GM18873 (cell line): ENCODE measurements at regions not wholly inside any gene's neighbourhood (a gene's known extent, or its start where the extent isn't known, plus 50 kb on each side); places are given as distances from the start of the nearest gene placed in this dataset.
"Not testable (repeated sequence)": the region's sequence is repeated elsewhere in the genome, so short reads cannot be mapped to it uniquely, and the experiment has no call there.

ENCODE experiments used
- ATAC-seq: cut with Tn5 transposase; IDR thresholded peaks from one replicate; pipeline ENCODE4 v1.9.1; 2021; ENCODE audit warnings: mild to moderate bottlenecking, moderate library complexity, moderate number of reproducible peaks; ENCODE audit not compliant: unreplicated experiment, low FRiP score

DNA sequence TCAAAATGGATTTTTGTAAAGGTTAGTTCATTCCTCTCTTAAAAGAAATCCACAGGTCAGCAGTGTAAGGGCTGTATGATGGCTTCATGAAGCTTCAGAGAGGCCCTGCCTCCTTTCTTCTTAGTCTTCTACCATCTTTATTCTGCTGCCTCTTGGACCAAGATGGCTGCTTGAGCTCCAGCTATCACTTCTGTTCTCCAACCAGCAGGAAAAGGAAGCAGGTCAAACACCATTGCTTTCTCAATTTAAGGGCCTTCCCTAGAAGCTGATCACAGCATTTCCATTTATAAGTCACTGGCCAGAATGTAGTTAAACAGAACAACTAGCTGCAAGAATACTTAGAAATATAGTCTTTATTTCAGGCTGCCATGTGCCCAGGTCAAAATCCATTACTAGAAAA lies 336.8 kb upstream of the KLF3 start:
- no peak for ATAC-seq

DNA sequence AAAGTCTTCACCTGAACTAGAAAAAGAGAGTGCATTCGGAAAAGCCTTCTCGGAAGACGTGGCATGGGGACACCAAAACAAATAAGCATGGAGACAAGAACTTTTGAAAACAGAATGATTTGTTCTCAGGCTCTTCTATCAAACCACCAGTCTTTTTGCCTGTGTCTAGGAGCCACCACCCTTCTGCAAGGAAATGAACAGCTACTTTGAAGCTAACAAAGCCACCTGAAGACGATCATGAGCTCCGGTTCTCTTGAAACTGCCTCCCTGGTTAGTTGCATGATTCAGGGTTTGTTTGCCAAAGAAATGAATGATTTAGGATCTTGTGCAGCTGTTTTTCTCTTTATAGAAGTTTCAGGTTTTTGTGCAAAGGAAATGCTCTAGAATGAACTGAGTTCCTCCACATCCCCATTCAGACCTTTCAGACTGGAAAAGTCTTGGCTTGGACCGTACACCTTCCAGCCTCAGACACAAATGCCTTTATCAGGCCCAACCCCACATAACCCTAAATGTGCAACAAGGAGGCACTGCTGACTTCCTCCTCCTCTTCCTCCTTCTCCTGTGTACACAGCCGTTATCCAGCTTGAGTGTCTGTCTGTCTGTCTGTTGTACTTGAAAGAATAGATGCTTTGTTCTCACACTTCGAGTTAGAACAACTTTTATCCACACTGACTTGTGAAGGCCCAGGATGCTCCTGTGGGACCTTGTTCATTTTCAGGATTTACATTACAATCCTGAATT lies 334.8 kb upstream of the KLF3 start:
- ATAC-seq: no peak

DNA sequence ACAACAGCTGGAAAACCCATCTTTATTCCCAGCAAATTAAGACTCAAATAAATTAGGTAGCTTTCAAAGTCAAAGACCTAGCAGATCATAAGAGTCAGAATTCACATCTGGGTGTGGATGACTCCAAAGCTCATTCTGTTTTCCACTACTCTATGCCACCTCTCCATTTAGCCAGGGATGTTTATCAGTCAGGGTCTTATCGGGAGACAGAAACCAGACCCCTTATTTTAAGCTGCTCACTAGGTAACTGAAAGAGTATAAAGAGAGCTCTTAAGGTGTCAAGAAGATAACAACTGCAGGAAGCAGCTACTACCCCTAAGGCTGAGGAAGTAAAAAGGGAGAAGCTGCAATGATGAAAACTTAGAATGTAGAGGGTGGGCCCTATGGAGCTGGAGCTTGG lies 333.7 kb upstream of the KLF3 start:
- no peak for ATAC-seq

DNA sequence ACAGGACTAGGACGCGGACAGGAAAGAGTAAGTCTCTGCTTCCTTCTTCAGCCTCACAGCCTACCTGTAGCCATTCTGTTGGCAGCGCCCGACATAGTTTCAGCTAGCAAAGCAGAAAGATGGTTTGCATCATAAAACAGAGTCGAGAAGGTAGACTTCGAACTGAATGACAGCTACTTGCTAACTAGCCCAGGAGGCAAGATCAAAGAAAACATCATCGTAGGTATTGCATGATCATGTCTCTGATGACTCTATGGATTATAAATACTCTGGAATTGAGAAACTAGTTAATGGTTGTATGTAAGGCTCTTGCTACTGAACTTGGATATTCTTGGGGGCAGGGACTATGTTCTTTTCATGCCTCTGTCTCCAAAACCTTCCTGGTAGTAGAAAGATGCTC lies 333.1 kb upstream of the KLF3 start:
- no peak for ATAC-seq

DNA sequence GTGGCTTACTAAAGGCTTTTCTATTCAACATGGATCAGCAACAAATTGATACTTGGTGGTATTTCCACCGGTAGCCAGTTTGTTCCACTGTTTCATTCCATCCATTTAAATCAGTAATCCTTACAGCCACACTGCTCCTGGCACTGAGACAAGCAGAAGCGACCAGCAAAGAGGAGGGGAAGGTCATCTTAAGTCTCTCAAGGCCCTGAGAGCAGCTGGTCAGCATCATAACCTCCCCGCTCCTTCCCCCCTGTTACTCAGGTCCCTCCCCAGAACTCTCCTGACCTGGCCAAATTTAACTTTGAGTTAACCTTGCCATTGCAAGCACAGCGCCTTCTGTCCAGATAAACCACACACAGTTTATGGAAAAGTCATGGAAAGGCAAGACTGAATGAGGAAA lies 331.3 kb upstream of the KLF3 start:
- no peak for ATAC-seq

DNA sequence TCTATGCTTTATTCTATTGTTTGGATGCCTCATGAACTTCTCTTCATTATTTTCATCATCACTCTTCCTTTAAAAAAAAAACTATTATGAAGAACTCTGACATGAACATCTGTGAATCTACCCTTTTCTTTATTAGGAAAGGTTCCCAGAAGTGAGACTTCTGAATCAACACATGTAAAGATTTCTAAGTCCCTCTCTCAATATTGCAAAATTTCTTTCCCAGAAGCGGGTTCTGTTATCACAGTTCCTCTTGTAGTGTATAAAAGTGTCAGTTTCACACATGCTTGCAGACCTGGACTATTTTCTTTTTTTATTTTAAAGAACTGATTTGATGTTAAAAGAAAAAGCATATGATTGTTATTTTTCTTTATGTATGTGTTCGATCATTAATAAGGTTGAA lies 330.8 kb upstream of the KLF3 start:
- no peak for ATAC-seq

DNA sequence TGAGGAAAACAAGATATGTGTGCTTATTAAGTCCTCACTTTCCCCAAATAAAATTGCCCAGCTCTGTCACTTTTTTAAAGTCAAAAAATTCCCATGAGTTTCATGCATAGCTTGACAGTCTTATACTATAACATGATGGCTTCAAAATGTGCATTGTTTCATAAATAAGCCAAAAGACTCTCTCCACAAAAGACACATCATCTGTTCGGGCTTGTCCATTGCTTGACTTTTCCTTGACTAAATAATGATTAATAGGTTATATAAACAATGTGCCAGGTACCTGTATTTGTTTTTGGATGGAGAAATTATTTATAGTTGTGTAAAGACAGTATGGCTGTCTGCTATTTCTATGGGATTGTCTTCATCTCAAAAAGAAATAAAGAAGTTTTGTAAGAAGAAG lies 329.2 kb upstream of the KLF3 start:
- ATAC-seq: no peak

DNA sequence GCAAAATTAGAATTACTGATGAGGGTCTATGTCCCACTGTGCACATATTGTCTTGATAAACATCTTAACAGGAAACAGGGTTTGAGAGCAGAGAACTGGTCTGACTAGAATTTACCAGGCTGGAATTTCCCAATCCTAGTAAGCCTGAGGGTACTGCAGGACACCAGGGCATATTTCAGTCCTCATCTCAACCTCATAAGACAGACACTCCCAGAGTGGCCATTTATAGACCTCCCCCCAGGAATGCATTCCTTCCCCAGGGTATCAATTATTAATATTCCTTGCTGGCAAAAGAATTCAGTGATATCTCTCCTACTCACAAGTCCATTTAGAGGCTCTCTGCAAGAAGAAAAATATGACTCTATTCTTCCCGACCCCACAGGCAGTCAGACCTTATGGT lies 325.1 kb upstream of the KLF3 start:
- not testable (repeated sequence) for ATAC-seq

DNA sequence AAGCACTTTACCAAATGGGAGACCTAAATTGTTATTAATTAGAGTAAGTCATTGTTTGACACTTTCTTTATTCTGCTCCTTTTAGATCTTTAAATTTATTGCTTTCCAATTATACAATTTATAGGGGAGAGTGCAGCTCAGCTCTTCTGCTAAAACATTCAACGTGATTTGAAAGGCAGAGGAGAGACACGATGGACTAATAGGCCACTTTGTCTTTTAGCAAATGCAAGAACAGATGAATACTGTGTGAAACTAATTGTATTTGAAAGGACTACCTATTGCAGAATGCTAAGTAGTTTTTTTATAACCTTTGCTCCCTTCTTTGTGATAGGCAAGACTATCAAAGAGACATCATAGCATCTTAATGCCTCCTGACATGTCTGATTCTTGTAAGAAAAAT lies 320.4 kb upstream of the KLF3 start:
- no peak for ATAC-seq

DNA sequence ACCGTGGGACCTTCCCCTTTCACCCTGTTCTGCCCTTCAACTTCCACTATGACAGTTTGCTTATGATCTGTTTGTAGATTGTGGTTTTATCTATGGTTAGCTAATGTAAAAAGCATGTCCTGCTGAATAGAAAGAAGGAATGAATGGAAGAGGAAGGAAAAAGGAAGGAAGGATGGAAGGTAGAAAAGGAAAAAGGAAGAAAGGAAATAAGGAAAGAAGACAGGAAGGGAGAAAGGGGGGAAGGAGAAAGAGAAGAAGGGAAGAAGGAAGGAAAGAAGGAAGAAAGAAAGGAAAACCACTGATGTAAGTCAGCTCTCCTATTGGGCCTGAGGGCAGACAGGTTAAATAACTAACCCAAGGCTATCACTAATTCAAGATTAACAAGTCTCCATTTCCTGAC lies 319.1 kb upstream of the KLF3 start:
- no peak for ATAC-seq

DNA sequence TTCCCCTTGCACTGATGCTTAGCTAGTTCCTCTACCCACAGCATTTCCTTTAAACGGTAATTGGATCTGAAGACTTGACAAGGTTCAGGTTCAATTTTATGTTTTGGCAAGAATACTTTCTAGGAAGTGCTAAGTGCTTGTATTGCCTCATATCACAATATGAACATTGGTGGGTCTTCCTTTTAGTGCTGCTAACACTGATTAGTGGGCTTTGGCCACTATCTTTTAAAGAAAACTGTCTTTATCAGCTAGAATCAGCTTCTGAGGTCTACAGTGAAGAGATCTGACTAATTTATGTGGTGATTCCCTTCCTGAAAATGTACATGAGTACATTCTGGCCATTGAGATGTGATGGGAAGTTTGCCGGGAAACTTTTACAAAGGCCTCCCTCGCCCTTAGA lies 316.7 kb upstream of the KLF3 start:
- ATAC-seq: no peak

DNA sequence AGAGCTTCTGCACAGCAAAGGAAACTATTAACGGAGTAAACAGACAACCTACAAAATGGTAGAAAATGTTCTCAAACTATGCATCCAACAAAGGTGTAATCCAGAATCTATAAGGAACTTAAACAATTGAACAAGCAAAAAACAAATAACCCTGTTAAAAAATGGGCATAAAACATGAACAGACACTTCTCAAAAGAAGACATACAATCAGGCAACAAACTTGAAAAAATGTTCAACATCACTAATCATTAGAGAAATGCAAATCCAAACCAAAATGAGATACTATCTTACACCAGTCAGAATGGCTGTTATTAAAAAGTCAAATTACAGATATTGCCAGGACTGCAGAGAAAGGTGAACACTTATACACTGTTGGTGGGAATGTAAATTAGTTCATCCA lies 309.6 kb upstream of the KLF3 start:
- no peak for ATAC-seq

DNA sequence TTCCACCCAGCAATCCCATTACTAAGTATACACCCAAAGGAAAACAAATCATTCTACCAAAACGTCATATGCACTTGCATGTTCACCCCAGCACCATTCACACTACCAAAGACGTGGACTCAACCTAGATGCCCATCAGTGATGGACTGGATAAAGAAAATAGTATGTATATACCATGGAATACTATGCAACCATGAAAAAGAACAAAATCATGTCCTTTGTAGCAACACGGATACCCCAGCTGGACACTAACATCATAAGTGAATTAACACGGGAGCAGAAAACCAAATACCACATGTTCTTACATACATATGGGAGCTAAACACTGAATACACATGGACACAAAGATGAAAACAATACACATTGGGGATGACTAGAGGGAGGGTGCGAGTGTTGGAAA lies 309.1 kb upstream of the KLF3 start:
- no peak for ATAC-seq

DNA sequence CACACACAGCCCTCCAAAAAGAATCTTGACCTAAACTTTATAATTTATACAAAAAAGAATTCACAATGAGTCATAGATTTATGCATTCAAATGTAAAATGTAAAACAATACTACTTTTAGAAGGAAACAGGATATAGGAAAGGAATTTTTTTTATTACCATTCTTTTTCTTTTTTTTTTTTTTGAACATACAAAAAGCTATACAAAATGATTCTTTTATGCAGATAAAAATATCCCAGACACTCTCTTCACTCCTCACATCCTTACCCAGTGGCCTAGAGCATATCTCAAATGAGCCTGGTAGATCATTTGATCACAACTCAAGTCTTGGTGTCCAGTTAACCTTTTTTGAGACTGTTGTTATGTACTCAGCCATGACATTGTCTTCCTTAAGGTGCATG lies 307.3 kb upstream of the KLF3 start:
- no peak for ATAC-seq

DNA sequence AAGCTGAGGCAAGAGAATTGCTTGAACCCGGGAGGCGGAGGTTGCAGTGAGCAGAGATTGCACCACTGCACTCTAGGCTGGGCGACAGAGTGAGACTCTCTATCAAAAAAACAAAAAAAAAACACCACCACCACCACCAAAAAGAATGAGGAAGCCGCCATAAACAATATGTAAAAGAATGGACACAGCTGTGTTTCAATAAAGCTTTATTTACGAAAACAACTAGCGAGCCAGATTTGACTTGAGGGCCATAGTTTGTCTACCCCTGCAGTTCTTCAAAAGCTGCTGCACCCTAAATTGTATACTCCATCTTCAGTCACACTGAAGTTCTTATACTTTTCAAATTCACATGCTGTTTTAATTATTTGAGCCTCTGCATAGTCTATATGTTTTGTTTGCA lies 306.5 kb upstream of the KLF3 start:
- no peak for ATAC-seq

DNA sequence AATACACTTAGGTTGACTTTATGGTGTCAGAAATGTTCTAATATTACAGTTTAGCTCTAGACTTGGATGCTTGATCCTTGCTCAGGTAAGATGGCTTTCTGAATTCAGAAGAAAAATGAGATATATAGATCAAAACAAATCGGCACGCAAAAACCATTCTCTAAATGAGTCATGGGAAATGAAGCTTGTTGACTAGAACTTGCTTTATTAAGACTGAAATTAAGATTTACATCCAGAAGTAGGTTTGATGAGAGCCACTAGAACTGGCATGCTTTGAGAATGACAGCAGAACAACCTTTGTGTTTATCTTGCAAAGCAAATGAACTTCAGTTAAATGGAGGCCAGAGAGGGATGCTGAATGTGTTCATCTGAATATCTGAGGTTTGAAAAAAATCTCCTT lies 304.9 kb upstream of the KLF3 start:
- ATAC-seq: no peak

DNA sequence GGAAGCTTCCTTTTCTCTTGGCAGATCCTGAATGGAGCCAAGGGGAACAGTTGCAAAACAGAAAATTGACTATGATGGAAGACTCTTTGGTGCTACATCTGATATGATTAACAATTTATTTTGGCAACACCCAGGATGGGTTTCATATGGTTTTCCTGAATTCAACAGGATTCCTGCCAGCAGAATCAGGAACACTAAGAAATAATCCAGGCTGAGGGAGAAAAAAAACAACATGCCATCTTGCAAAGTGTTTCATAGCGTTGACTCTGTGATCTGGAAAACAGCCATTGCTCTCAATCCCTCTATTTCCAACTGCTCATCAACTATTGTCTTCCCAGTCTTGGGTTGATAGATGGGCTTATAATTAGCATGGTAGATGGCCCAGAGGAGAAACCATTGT lies 303.8 kb upstream of the KLF3 start:
- no peak for ATAC-seq

DNA sequence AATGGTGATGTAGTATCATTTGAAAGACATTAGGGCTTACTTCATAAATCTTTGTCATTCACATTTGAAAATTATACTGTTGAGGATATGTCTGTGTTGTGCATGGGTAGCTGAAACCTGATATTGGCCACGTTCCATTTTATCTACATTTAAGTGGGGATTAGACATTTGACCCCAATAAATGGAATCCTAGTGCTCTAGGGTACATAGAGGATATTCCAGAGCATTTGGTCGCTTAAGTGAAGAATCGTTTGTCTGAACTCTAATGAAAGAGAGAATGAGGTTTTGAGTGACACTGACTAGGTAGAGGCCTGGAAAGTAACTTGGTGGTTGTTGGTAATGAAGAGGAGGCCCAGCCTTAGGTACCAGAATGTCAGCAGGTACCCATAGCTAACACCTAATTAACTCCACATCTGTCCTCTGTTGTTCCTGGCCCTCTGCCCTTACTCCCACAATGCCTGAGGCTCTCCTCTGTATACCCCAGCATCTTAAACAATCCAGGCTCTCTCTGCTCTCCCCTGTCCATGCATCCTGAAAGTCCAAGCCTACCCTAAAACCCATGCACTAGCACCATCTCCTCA lies 299.5 kb upstream of the KLF3 start:
- no peak for ATAC-seq

DNA sequence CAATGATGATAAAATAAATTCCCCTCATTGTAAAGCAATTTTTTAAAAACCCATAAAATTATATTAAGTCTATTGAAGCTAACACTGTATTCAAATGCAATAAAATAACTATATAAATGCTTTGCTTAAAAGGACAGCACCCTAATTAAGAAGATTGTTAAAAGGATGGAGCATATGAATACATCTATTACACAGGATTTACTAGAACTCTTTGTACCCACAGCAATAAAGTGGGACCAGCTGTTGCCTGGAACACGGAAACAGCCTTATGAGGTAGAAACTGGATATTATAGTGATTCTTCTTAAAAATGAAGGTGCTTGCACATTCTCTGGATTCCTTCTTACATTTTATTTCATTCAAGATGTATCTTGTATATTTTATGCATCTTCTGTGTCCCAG lies 298.7 kb upstream of the KLF3 start:
- ATAC-seq: no peak

DNA sequence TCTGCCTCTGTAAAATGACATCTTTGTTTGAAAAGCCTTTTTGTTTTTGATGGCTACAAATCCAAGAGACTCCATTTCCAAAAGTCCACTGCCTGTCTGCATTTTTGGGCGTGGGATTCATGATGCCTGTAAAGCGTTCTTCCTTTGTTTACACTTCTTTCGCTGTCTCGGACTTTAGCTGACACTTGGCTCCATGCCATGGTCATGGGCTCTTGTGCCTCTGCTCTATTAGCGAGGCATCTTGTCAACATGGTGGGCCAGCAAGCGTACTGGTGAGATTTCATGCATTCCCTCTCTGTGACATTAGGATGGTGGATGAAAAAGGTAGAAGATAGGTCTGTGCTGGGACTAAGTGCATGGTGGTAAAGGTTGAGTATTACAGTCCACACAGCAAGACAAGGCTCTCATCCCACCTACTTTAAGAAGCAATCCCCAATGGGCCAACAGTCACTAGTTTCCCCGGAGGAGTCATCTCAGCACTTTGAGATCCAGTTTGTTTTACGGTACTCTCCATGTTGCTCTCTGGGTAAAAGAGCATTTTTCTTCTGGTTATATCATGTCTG lies 298.2 kb upstream of the KLF3 start:
- no peak for ATAC-seq

DNA sequence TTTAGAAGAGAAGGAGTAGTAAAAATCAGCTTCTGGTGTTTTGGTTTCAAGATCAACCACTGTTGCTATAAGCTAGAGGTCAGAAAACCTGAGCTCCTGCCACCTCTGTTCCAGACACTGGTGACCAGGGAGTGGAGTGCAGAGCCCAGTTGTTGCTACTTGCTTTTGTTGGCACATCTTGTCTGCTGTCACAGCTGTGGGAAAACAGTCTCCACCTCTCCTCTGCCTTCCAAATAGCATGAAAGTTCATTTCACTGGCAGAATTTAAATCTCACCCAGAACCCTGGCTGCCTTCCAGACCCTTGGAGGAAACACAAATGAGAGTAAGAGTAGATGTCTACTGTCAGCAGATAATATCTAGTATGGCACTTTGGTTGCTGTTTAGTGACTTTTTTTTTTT lies 297.5 kb upstream of the KLF3 start:
- no peak for ATAC-seq

DNA sequence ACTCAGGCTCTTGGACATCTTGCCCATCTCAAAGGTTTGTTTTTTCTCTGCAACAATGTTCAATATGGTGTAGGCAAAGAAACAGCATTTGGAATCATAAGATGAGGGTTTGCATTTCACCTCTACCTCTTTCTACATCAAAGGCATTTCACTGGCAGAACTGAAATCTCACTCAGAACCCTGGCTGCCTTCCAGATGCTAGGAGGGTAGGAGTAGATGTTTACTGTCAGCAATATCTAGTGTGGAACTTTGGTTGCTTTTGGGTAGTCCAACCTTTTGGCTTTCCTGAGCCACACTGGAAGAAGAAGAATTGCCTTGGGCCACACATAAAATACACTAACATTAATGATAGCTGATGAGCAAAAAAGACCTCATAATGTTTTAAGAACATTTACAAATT lies 297.0 kb upstream of the KLF3 start:
- ATAC-seq: no peak
